ENCODE measurements at regions not wholly inside any gene's neighbourhood (a gene's known extent, or its start where the extent isn't known, plus 50 kb on each side); places are given as distances from the start of the nearest gene placed in this dataset.

DNA sequence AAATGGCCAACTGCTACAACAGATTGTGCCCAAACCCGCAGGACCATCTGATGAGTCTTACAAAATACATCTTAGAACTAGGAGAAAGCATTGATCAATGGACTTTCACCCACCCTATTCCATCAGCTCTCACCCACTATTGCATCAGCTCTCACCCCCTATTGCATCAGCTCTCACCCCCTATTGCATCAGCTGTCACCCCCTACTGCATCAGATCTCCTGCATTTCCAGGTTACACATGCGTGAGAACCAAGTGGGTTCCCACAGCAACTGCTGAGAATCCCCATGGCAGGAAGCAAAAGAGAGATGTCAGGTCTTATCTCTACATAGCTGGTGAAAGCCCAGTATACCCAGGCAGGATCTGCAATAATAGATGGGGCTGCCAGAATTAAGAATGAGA lies 533.5 kb downstream of the LTN1 start:
- CTCF ChIA-PET: no interaction called here
- Mint-ChIP-seq H3K27me3 (ENCODE audit: low read depth) (no peaks in the 10 kb centered on the region), H3K27ac (no peak overlapping the region), H3K4me1 (no peaks in the 10 kb centered on the region), H3K36me3 (no peaks in the 10 kb centered on the region), H3K4me3 (no peak overlapping the region), H3K9me3 (peaks cover 17% of the 10 kb centered on the region)
- POLR2A ChIA-PET: no interaction called here
- TF ChIP-seq, protein P1, sequence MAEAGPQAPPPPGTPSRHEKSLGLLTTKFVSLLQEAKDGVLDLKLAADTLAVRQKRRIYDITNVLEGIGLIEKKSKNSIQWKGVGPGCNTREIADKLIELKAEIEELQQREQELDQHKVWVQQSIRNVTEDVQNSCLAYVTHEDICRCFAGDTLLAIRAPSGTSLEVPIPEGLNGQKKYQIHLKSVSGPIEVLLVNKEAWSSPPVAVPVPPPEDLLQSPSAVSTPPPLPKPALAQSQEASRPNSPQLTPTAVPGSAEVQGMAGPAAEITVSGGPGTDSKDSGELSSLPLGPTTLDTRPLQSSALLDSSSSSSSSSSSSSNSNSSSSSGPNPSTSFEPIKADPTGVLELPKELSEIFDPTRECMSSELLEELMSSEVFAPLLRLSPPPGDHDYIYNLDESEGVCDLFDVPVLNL (CRISPR knock-in tag; IDR thresholded peaks at IDR 0.05; ENCODE audit: borderline replicate concordance, low read depth): no peak
- TF ChIP-seq, protein P2, sequence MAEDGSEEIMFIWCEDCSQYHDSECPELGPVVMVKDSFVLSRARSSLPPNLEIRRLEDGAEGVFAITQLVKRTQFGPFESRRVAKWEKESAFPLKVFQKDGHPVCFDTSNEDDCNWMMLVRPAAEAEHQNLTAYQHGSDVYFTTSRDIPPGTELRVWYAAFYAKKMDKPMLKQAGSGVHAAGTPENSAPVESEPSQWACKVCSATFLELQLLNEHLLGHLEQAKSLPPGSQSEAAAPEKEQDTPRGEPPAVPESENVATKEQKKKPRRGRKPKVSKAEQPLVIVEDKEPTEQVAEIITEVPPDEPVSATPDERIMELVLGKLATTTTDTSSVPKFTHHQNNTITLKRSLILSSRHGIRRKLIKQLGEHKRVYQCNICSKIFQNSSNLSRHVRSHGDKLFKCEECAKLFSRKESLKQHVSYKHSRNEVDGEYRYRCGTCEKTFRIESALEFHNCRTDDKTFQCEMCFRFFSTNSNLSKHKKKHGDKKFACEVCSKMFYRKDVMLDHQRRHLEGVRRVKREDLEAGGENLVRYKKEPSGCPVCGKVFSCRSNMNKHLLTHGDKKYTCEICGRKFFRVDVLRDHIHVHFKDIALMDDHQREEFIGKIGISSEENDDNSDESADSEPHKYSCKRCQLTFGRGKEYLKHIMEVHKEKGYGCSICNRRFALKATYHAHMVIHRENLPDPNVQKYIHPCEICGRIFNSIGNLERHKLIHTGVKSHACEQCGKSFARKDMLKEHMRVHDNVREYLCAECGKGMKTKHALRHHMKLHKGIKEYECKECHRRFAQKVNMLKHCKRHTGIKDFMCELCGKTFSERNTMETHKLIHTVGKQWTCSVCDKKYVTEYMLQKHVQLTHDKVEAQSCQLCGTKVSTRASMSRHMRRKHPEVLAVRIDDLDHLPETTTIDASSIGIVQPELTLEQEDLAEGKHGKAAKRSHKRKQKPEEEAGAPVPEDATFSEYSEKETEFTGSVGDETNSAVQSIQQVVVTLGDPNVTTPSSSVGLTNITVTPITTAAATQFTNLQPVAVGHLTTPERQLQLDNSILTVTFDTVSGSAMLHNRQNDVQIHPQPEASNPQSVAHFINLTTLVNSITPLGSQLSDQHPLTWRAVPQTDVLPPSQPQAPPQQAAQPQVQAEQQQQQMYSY (CRISPR knock-in tag; IDR thresholded peaks at IDR 0.05): no peak
- TF ChIP-seq, protein P3, sequence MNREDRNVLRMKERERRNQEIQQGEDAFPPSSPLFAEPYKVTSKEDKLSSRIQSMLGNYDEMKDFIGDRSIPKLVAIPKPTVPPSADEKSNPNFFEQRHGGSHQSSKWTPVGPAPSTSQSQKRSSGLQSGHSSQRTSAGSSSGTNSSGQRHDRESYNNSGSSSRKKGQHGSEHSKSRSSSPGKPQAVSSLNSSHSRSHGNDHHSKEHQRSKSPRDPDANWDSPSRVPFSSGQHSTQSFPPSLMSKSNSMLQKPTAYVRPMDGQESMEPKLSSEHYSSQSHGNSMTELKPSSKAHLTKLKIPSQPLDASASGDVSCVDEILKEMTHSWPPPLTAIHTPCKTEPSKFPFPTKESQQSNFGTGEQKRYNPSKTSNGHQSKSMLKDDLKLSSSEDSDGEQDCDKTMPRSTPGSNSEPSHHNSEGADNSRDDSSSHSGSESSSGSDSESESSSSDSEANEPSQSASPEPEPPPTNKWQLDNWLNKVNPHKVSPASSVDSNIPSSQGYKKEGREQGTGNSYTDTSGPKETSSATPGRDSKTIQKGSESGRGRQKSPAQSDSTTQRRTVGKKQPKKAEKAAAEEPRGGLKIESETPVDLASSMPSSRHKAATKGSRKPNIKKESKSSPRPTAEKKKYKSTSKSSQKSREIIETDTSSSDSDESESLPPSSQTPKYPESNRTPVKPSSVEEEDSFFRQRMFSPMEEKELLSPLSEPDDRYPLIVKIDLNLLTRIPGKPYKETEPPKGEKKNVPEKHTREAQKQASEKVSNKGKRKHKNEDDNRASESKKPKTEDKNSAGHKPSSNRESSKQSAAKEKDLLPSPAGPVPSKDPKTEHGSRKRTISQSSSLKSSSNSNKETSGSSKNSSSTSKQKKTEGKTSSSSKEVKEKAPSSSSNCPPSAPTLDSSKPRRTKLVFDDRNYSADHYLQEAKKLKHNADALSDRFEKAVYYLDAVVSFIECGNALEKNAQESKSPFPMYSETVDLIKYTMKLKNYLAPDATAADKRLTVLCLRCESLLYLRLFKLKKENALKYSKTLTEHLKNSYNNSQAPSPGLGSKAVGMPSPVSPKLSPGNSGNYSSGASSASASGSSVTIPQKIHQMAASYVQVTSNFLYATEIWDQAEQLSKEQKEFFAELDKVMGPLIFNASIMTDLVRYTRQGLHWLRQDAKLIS (CRISPR knock-in tag; IDR thresholded peaks at IDR 0.05; ENCODE audit: borderline replicate concordance): no peak
- ATAC-seq: no peak
- DNase-seq (ENCODE audit: low spot score): no peak

DNA sequence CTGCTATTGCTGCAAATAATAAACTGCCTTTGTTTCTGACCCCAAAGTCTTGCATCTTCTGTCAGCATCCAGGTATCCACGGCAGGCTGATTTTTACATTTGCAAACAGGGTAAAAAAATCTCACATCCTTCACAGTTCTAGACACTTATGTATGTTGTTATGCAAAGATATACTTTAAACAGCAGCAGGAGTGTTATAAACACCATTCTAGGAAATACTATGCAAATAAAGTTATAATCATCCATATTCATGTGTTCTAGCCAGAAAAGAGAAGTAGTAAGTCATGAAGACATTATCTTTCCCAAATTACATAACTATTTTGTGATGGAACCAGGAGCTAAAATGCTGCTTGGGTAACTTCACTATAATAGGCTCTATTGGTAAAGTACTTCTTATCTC lies 534.2 kb downstream of the LTN1 start:
- Mint-ChIP-seq H3K27ac (no peak overlapping the region), H3K27me3 (ENCODE audit: low read depth) (no peaks in the 10 kb centered on the region), H3K36me3 (no peaks in the 10 kb centered on the region), H3K4me3 (no peak overlapping the region), H3K9me3 (peaks cover 17% of the 10 kb centered on the region), H3K4me1 (no peaks in the 10 kb centered on the region)
- ChIA-PET CTCF (no interaction called here), POLR2A (no interaction called here)
- TF ChIP-seq, protein P4, sequence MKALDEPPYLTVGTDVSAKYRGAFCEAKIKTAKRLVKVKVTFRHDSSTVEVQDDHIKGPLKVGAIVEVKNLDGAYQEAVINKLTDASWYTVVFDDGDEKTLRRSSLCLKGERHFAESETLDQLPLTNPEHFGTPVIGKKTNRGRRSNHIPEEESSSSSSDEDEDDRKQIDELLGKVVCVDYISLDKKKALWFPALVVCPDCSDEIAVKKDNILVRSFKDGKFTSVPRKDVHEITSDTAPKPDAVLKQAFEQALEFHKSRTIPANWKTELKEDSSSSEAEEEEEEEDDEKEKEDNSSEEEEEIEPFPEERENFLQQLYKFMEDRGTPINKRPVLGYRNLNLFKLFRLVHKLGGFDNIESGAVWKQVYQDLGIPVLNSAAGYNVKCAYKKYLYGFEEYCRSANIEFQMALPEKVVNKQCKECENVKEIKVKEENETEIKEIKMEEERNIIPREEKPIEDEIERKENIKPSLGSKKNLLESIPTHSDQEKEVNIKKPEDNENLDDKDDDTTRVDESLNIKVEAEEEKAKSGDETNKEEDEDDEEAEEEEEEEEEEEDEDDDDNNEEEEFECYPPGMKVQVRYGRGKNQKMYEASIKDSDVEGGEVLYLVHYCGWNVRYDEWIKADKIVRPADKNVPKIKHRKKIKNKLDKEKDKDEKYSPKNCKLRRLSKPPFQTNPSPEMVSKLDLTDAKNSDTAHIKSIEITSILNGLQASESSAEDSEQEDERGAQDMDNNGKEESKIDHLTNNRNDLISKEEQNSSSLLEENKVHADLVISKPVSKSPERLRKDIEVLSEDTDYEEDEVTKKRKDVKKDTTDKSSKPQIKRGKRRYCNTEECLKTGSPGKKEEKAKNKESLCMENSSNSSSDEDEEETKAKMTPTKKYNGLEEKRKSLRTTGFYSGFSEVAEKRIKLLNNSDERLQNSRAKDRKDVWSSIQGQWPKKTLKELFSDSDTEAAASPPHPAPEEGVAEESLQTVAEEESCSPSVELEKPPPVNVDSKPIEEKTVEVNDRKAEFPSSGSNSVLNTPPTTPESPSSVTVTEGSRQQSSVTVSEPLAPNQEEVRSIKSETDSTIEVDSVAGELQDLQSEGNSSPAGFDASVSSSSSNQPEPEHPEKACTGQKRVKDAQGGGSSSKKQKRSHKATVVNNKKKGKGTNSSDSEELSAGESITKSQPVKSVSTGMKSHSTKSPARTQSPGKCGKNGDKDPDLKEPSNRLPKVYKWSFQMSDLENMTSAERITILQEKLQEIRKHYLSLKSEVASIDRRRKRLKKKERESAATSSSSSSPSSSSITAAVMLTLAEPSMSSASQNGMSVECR (CRISPR knock-in tag; IDR thresholded peaks at IDR 0.05; ENCODE audit: borderline replicate concordance): no peak
- TF ChIP-seq ZNF121 (CRISPR knock-in tag; IDR thresholded peaks at IDR 0.05): no peak
- TF ChIP-seq GTF2I (CRISPR knock-in tag; conservative IDR thresholded peaks at IDR 0.05): no peak
- no peak for TF ChIP-seq OVOL2 (CRISPR knock-in tag; IDR thresholded peaks at IDR 0.05; ENCODE audit: borderline replicate concordance)
- no peak for TF ChIP-seq ZNF423 (CRISPR knock-in tag; IDR thresholded peaks at IDR 0.05)
- TF ChIP-seq TP53 (CRISPR knock-in tag; IDR thresholded peaks at IDR 0.05): no peak
- TF ChIP-seq, protein P5, sequence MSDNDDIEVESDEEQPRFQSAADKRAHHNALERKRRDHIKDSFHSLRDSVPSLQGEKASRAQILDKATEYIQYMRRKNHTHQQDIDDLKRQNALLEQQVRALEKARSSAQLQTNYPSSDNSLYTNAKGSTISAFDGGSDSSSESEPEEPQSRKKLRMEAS (CRISPR knock-in tag; IDR thresholded peaks at IDR 0.05): no peak
- DNase-seq (ENCODE audit: low spot score) (no peak), ATAC-seq (no peak)
